ENCODE measurements at regions not wholly inside any gene's neighbourhood (a gene's known extent, or its start where the extent isn't known, plus 50 kb on each side); places are given as distances from the start of the nearest gene placed in this dataset.

GRCh38 chr5:78698191-78698791 is 49.7 kb upstream of the LHFPL2 start:
- Mint-ChIP-seq H3K4me3 (no peak overlapping the region), H3K9me3 (peaks cover 28% of the 10 kb centered on the region), H3K36me3 (peaks cover 22% of the 10 kb centered on the region), H3K27ac (no peak overlapping the region), H3K27me3 (ENCODE audit: low read depth) (no peaks in the 10 kb centered on the region; the same call in 1 of the 2 replicates), H3K4me1 (no peaks in the 10 kb centered on the region)
- ChIA-PET CTCF (no interaction called here), POLR2A (no interaction called here)
- ATAC-seq: no peak
- DNase-seq (ENCODE audit: low spot score): no peak
- TF ChIP-seq TEAD1 (CRISPR knock-in tag; IDR thresholded peaks at IDR 0.05) (no peak), CTCF (IDR thresholded peaks at IDR 0.05) (no peak), CDX4 (CRISPR knock-in tag; IDR thresholded peaks at IDR 0.05; ENCODE audit: borderline replicate concordance) (no peak), TCF7 (CRISPR knock-in tag; IDR thresholded peaks at IDR 0.05; ENCODE audit: low read depth) (no peak), GABPB1 (CRISPR knock-in tag; IDR thresholded peaks at IDR 0.05) (no peak)

All from WTC11 (cell line).